Adrenal gland (tissue), 5 donors: ENCODE measurements at regions not wholly inside any gene's neighbourhood (a gene's known extent, or its start where the extent isn't known, plus 50 kb on each side); places are given as distances from the start of the nearest gene placed in this dataset.

Source experiments
- CTCF ChIP-seq, 6 experiments: fragments of 450-650 bp in 4 of 6; fragments of 200-600 bp in 2 of 6; sonication (generic) in 1 of 6; IDR thresholded peaks; 1 replicate in 5 of 6; 2 replicates in 1 of 6; pipeline versions ENCODE4 v1.5.1 to v1.8.0; 2016 to 2021; ENCODE audit warnings: antibody characterized with exemption in 6 of 6, mild to moderate bottlenecking in 2 of 6, moderate library complexity in 1 of 6
- POLR2A ChIP-seq, 2 donors: fragments of 450-650 bp; IDR thresholded peaks; one replicate each; pipeline ENCODE4 v1.6.1; 2017; ENCODE audit warnings: antibody characterized with exemption in 2 of 2, mild to moderate bottlenecking in 2 of 2, moderate library complexity in 1 of 2
- donor health status: DM: no; HTN: no; CAD: no.

- TF ChIP-seq CTCF (IDR thresholded peaks at IDR 0.05) (no peak), POLR2A (IDR thresholded peaks at IDR 0.05) (no peak)
These were observed 93.4 kb upstream of the RAPGEF2 start for GRCh38 chr4:159009521-159009920.
